Activated CD8-positive, alpha-beta T cell treated with anti-CD3 and anti-CD28 coated beads, Interleukin-2, amount 10 ng/mL, durations not matched to agents 7 days and 5 days (primary cell): ENCODE measurements at regions not wholly inside any gene's neighbourhood (a gene's known extent, or its start where the extent isn't known, plus 50 kb on each side); places are given as distances from the start of the nearest gene placed in this dataset.

Source experiments
- ATAC-seq: fragments of 150-1000 bp; cut with Tn5 transposase; one replicate; pipeline ENCODE4 v1.10.0; 2021; ENCODE audit warnings: moderate library complexity
- CTCF ChIA-PET: fragments of 350-600 bp; sonication (Branson Sonifier 250); formaldehyde crosslinking; loops from one replicate; lab custom pipeline; 2021; ENCODE audit warnings: antibody characterized with exemption; lab: Charles Lee
- POLR2A ChIA-PET: fragments of 350-600 bp; sonication (Branson Sonifier 250); formaldehyde crosslinking; loops from one replicate; lab custom pipeline; 2021; ENCODE audit warnings: antibody characterized with exemption; lab: Charles Lee
- DNase-seq: peaks from one replicate; pipeline ENCODE4 v3.0.0-alpha.2; 2020
- H3K27ac Mint-ChIP-seq: one replicate; pipeline ENCODE4 v1.8.0; 2021; ENCODE audit warnings: mild to moderate bottlenecking, mixed read lengths
- H3K27me3 Mint-ChIP-seq: one replicate; pipeline ENCODE4 v1.8.0; 2021; ENCODE audit warnings: low read depth, mixed read lengths
- H3K36me3 Mint-ChIP-seq: one replicate; pipeline ENCODE4 v1.8.0; 2021; ENCODE audit warnings: low read depth, mixed read lengths
- H3K4me1 Mint-ChIP-seq: one replicate; pipeline ENCODE4 v1.8.0; 2021; ENCODE audit warnings: low read depth, mixed read lengths
- H3K4me3 Mint-ChIP-seq: one replicate; pipeline ENCODE4 v1.8.0; 2021; ENCODE audit warnings: mild to moderate bottlenecking, mixed read lengths
- H3K9me3 Mint-ChIP-seq: one replicate; pipeline ENCODE4 v1.8.0; 2022; ENCODE audit warnings: mixed read lengths; ENCODE audit not compliant: insufficient read depth

DNA sequence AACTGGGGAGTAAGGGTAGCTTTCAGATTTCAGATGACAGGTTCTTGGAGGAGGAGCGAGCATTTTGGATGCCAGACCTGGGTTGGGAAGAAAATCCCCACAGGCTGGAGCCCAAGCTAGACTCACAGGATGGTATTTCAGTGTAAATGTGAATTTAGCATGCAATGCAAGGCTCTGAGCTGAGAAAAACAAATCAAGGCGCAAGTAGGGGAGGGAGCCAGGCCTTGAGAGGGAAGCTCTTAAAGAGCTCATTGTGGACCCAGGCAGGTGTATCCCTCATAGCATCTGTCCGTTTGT lies 386.1 kb downstream of the MATN1 start:
- no peaks in the 10 kb centered on the region for H3K27me3 Mint-ChIP-seq
- H3K36me3 Mint-ChIP-seq: no peaks in the 10 kb centered on the region
- no peak overlapping the region for H3K27ac Mint-ChIP-seq
- no peaks in the 10 kb centered on the region for H3K9me3 Mint-ChIP-seq
- ATAC-seq: no peak
- H3K4me3 Mint-ChIP-seq: no peak overlapping the region
- H3K4me1 Mint-ChIP-seq: no peaks in the 10 kb centered on the region
- CTCF ChIA-PET: no interaction called here
- DNase-seq: no peak
- POLR2A ChIA-PET: no interaction called here

DNA sequence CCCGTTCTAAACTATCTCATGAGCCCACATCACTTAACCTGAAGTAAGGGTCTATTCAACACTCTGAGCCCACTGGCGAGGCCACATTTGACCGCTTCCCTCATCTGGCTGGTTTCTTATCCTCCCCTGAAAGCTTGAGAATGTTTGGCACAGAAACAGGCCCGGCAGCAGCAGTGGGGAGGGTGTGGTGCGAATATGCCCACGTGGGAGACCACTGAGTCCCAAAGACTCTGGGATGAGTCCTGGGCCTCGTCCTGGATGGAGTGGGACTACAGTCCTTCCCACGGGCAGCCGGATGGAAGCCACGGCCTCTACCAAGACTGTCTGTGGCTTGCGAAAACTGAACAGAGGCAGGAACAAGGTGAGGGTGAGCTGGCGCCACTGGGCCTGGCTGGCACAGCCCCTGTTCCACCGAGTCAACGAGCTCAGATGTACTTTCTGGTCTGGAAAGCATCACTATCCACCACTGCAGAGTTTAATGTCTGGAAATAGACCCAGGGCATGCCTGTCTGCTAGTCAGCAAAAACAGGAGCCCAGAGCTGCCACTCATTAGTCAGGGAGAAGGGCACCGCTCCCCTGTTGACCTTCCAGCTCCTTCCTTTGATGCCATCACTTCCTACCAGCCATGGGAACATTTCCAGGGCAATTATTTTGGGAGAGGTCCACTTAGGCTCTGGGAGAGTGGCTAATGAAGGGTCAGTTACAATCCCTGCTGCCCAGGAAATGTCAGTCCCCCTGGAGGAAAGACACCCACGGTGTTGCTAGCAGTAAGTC lies 386.6 kb downstream of the MATN1 start:
- Mint-ChIP-seq H3K4me3 (no peak overlapping the region), H3K4me1 (no peaks in the 10 kb centered on the region), H3K9me3 (no peaks in the 10 kb centered on the region), H3K27me3 (no peaks in the 10 kb centered on the region), H3K36me3 (no peaks in the 10 kb centered on the region), H3K27ac (no peak overlapping the region)
- ATAC-seq (no peak), DNase-seq (no peak)
- POLR2A ChIA-PET: no interaction called here
- CTCF ChIA-PET: no interaction called here

DNA sequence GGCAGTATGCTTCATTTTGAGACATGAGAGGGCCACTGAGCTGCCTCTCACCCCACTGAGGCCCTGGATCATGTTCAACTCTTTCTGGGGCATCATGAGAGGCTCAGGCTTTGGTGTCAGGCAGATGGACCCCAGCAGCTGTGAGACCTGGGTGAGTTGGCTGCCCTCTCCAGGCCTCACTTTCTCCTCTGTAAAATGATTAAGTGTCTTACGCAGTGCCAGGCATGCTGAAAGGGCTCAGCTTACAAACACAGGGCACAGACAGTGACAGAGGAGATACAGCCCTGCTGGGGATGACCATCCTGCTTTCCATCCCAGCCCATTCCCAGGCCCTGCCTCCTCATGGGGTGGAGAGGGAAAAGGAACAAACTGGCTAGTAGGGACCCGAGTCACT lies 387.4 kb downstream of the MATN1 start:
- no peak overlapping the region for H3K27ac Mint-ChIP-seq
- H3K4me3 Mint-ChIP-seq: no peak overlapping the region
- no peaks in the 10 kb centered on the region for H3K36me3 Mint-ChIP-seq
- DNase-seq (no peak), ATAC-seq (no peak)
- no peaks in the 10 kb centered on the region for H3K27me3 Mint-ChIP-seq
- H3K9me3 Mint-ChIP-seq: no peaks in the 10 kb centered on the region
- CTCF ChIA-PET: no interaction called here
- POLR2A ChIA-PET: no interaction called here
- no peaks in the 10 kb centered on the region for H3K4me1 Mint-ChIP-seq

DNA sequence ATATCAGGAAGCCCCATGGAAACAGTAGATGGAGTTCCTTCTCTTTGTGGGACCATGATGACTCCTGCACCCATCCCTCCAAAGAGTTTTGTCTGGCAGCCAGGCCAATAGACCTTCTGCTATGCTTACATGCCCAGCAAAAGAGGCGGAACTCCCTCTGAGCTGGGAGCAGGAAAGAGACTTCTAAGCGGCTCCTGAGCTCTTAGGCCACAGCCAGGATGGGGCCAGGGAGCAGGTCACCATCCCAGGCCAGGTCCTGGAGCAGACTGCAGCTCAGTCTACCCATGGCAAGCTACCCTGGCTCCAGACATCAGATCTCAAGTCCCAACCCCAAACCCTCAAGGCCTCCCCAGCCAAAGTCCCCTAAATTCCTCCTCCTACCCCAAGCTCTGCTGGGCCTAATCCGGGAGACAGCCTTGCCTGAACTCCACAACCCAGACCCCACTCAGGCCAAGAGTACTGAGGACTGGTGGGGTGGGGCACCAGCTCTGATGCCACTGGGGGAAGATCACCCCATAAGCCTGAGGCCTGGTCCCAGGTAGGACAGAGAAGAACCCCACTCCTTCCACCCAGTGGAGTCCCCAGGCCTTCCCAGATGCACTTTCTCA lies 387.9 kb downstream of the MATN1 start:
- Mint-ChIP-seq H3K4me1 (no peaks in the 10 kb centered on the region), H3K9me3 (no peaks in the 10 kb centered on the region), H3K4me3 (no peak overlapping the region), H3K27ac (no peak overlapping the region), H3K36me3 (no peaks in the 10 kb centered on the region), H3K27me3 (no peaks in the 10 kb centered on the region)
- CTCF ChIA-PET: no interaction called here
- no peak for ATAC-seq
- DNase-seq: no peak
- POLR2A ChIA-PET: no interaction called here

GRCh38 chr1:30334767-30335166 lies 388.6 kb downstream of the MATN1 start:
- DNase-seq (no peak), ATAC-seq (no peak)
- no peaks in the 10 kb centered on the region for H3K27me3 Mint-ChIP-seq
- CTCF ChIA-PET: no interaction called here
- no peaks in the 10 kb centered on the region for H3K4me1 Mint-ChIP-seq
- H3K36me3 Mint-ChIP-seq: no peaks in the 10 kb centered on the region
- POLR2A ChIA-PET: no interaction called here
- no peaks in the 10 kb centered on the region for H3K9me3 Mint-ChIP-seq
- no peak overlapping the region for H3K4me3 Mint-ChIP-seq
- H3K27ac Mint-ChIP-seq: no peak overlapping the region

DNA sequence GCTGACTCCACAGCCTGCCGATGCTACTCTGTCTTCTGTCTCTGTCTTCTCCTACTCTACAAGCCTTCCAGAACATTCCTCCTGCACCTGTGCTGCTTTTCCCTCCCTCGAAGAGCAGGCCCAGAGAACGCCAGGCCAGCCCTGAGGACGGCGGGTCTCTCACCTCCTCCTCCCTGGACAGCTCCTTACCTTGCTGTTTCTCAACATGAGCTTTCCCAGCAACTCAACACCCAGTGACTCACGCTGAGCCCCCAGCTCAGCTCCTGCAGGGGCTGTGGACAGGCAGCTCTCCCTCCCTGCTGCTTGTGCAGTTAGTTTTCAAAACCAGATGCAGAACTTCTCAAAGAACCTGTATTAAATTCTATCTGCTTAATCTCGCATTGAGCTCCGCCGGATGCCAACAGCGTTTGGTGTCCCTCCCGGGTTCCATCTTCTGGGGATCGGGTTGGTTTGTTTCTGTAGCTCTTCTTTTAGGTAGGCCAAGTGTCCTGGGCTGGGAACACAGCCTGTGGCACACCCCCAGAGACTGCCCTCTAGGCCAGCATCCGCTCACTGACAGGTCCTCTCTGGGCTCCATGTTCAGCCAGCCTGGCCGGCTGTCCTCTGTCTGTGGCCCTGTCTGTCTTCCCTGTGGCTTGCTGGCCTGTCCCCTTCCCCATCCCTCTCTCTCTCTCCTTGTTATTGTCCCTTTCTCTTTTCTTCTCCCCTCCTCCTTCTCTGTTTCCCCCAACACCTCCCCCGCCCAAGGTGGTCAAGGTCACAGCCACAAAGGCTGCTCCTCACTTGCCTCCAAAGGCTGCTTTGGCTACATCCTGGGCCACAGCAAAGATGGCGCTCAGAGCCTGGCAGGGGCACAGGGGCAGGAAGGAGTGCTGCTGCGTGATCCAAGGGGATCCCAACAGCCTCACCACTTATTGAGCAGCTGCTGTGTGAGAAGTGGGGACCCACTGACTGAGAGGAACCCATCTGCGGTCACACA lies 391.0 kb downstream of the MATN1 start:
- H3K36me3 Mint-ChIP-seq: no peaks in the 10 kb centered on the region
- ATAC-seq (no peak), DNase-seq (no peak)
- ChIA-PET POLR2A (no interaction called here), CTCF (no interaction called here)
- H3K4me1 Mint-ChIP-seq: no peaks in the 10 kb centered on the region
- no peaks in the 10 kb centered on the region for H3K9me3 Mint-ChIP-seq
- no peak overlapping the region for H3K27ac Mint-ChIP-seq
- H3K27me3 Mint-ChIP-seq: no peaks in the 10 kb centered on the region
- H3K4me3 Mint-ChIP-seq: no peak overlapping the region

DNA sequence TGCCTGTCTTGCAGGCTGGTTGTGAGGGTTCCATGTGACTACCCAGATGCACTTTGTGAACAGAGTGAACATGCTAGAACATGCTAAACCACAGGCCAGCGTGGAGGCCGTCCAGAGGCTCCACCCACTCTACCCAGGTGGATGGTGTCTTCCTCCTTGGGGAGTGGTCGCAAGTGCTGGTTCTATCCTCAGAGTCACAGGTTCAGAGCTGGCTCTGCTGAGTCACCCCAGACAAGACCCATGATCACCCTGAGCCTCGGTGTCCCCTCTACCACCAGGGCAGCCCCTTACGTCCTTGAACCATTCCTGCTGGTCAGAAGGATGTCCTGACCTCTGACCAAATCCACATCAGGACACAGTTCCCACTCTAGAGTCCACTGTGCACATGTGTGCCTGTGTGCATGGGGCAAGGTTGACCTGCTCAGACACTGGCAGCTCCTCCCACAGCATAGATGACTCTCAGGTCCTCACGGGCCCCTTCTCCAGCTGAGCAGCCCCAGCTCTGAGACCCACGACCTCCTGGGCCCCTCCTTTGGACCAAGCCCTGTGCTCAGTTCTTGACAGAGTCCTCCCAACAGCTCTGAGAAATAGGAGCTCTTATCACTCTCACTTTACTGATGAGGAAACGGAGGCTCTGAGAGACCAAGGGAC lies 391.8 kb downstream of the MATN1 start:
- H3K27ac Mint-ChIP-seq: no peak overlapping the region

DNA sequence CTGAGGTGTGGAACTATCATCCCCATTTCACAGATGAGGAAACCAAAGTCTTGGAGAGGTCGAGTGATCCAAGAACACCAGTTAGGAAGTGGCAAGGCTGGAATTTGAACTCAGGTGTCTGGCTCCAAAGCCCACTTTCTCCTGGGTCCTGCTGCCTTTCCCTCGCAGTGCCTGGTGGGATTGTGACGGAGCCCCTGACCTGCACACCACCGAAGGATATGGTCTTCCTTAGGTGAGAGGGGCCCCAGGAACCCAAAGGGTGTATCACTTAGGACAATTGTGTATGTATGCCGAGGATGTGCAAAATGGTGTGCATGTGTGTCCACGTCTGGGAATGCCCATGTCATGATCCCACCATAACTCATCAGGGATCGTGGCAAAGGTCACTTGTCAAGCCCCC lies 392.7 kb downstream of the MATN1 start:
- ChIA-PET CTCF (no interaction called here), POLR2A (no interaction called here)
- ATAC-seq (no peak), DNase-seq (no peak)
- no peaks in the 10 kb centered on the region for H3K9me3 Mint-ChIP-seq
- H3K27me3 Mint-ChIP-seq: no peaks in the 10 kb centered on the region
- H3K36me3 Mint-ChIP-seq: no peaks in the 10 kb centered on the region
- no peaks in the 10 kb centered on the region for H3K4me1 Mint-ChIP-seq
- H3K27ac Mint-ChIP-seq: no peak overlapping the region
- H3K4me3 Mint-ChIP-seq: no peak overlapping the region

More for the DNA sequence above, 391.8 kb downstream of the MATN1 start:
- Mint-ChIP-seq H3K27me3 (no peaks in the 10 kb centered on the region), H3K9me3 (no peaks in the 10 kb centered on the region), H3K4me3 (no peak overlapping the region), H3K36me3 (no peaks in the 10 kb centered on the region), H3K4me1 (no peaks in the 10 kb centered on the region)
- ATAC-seq (no peak), DNase-seq (no peak)
- POLR2A ChIA-PET: no interaction called here
- CTCF ChIA-PET: no interaction called here

- H3K36me3 Mint-ChIP-seq: no peaks in the 10 kb centered on the region
- H3K27me3 Mint-ChIP-seq: no peaks in the 10 kb centered on the region
- ATAC-seq (no peak), DNase-seq (no peak)
- no peaks in the 10 kb centered on the region for H3K4me1 Mint-ChIP-seq
- no peak overlapping the region for H3K27ac Mint-ChIP-seq
- H3K9me3 Mint-ChIP-seq: no peaks in the 10 kb centered on the region
- POLR2A ChIA-PET: no interaction called here
- no peak overlapping the region for H3K4me3 Mint-ChIP-seq
- CTCF ChIA-PET: no interaction called here
Observed at GRCh38 chr1:30329802-30330557, 393.4 kb downstream of the MATN1 start.

DNA sequence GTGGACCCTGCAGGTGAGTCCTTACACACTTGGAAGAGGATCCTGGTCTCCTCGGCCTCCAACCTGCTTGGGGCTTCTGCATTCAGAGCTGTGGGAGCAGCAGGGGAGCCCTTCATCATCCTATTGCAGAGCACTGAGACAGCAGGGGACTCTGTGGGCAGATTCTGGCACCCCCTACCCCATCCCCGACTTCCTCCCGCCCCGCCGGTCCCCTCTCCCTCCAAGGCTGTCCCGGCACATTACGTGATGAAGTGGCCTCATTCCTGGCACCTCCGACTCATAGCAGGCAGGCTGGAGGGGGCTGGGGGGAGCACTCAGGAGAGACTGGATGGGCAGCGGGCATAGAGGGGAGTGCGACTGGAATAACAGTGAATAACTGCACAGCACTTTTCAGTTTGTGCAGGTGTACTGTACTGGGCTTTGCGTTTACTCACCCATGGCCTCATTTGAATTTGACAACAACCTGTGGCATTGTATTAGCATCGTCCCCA lies 394.1 kb downstream of the MATN1 start:
- DNase-seq (no peak), ATAC-seq (no peak)
- H3K4me1 Mint-ChIP-seq: no peaks in the 10 kb centered on the region
- H3K9me3 Mint-ChIP-seq: no peaks in the 10 kb centered on the region
- H3K27me3 Mint-ChIP-seq: no peaks in the 10 kb centered on the region
- POLR2A ChIA-PET: no interaction called here
- CTCF ChIA-PET: no interaction called here
- no peak overlapping the region for H3K4me3 Mint-ChIP-seq
- H3K27ac Mint-ChIP-seq: no peak overlapping the region
- no peaks in the 10 kb centered on the region for H3K36me3 Mint-ChIP-seq
